Mesodermal cell (in vitro differentiated cells): ENCODE measurements at regions not wholly inside any gene's neighbourhood (a gene's known extent, or its start where the extent isn't known, plus 50 kb on each side); places are given as distances from the start of the nearest gene placed in this dataset.
"Not testable (repeated sequence)": the region's sequence is repeated elsewhere in the genome, so short reads cannot be mapped to it uniquely, and the experiment has no call there.

Source experiments
- H3K27ac ChIP-seq: 2 replicates; pipeline ENCODE4 v1.7.0; 2013; ENCODE audit warnings: mild to moderate bottlenecking, low read depth, low read length, moderate library complexity; ENCODE audit not compliant: severe bottlenecking
- H3K36me3 ChIP-seq: 2 replicates; pipeline ENCODE4 v1.7.1; 2013; ENCODE audit warnings: mild to moderate bottlenecking, low read length, moderate library complexity; ENCODE audit not compliant: control insufficient read depth, insufficient read depth
- H3K4me1 ChIP-seq: one replicate; pipeline ENCODE4 v1.7.1; 2013; ENCODE audit warnings: mild to moderate bottlenecking, low read length; ENCODE audit not compliant: insufficient read depth, control insufficient read depth, poor library complexity, severe bottlenecking
- H3K4me3 ChIP-seq: 2 replicates; pipeline ENCODE4 v1.7.0; 2013; ENCODE audit warnings: low read length, control low read depth, mild to moderate bottlenecking; ENCODE audit not compliant: insufficient read depth, poor library complexity, severe bottlenecking; ENCODE audit errors: extremely low read depth
- H3K9me3 ChIP-seq: 2 replicates; pipeline ENCODE4 v1.7.1; 2013; ENCODE audit warnings: mild to moderate bottlenecking, low read length, moderate library complexity; ENCODE audit not compliant: control insufficient read depth
- WGBS, 2 experiments: methylation state at CpG; one replicate each; pipeline ENCODE4 v1.1.5; 2013; ENCODE audit warnings: missing lambda C conversion rate in 2 of 2; ENCODE audit not compliant: insufficient coverage in 2 of 2; 5-methylcytosine and 5-hydroxymethylcytosine counted together

GRCh38 chr13:44052780-44053184 is 173.1 kb downstream of the LACC1 start:
- Histone ChIP-seq H3K36me3 (no peaks in the 10 kb centered on the region), H3K27ac (peak overlapping the region; percentile 87), H3K9me3 (no peaks in the 10 kb centered on the region), H3K4me1 (peaks cover 3% of the 10 kb centered on the region), H3K4me3 (no peak overlapping the region)
- WGBS, 2 experiments, result 21 to 33% methylated on average over 7 to 9 of the region's 10 CpGs

- no peaks in the 10 kb centered on the region for H3K36me3 ChIP-seq
- H3K27ac ChIP-seq, result peak overlapping the region; percentile 87
- 79% methylated on average over 3 of the region's 5 CpGs; no CpG with 5 or more reads in 1 of the 2 experiments for WGBS, 2 experiments
- H3K4me1 ChIP-seq, result peaks cover 3% of the 10 kb centered on the region
- H3K4me3 ChIP-seq, result no peak overlapping the region
- no peaks in the 10 kb centered on the region for H3K9me3 ChIP-seq
Observed at GRCh38 chr13:44053208-44053607, 173.5 kb downstream of the LACC1 start.

- H3K4me3 ChIP-seq, result no peak overlapping the region
- peaks cover 3% of the 10 kb centered on the region for H3K4me1 ChIP-seq
- H3K9me3 ChIP-seq, result no peaks in the 10 kb centered on the region
- no peak overlapping the region for H3K27ac ChIP-seq
- H3K36me3 ChIP-seq, result no peaks in the 10 kb centered on the region
- 100% methylated on average over 1 of the region's 1 CpG; no CpG with 5 or more reads in 1 of the 2 experiments for WGBS, 2 experiments
Observed at GRCh38 chr13:44054525-44054924, 174.8 kb downstream of the LACC1 start.

GRCh38 chr13:44055681-44056080 is 176.0 kb downstream of the LACC1 start:
- 32 to 45% methylated on average over 6 of the region's 6 CpGs for WGBS, 2 experiments
- H3K4me1 ChIP-seq, H3K36me3 ChIP-seq, H3K4me3 ChIP-seq, H3K27ac ChIP-seq, H3K9me3 ChIP-seq: not testable (repeated sequence)

- Histone ChIP-seq H3K4me1 (peaks cover 3% of the 10 kb centered on the region), H3K9me3 (no peaks in the 10 kb centered on the region), H3K27ac (no peak overlapping the region), H3K36me3 (no peaks in the 10 kb centered on the region), H3K4me3 (no peak overlapping the region)
- WGBS, 2 experiments, result 88 to 90% methylated on average over 1 to 3 of the region's 4 CpGs
Observed at GRCh38 chr13:44058067-44058466, 178.4 kb downstream of the LACC1 start.

GRCh38 chr13:44058624-44059215 is 179.0 kb downstream of the LACC1 start:
- no peaks in the 10 kb centered on the region for H3K4me1 ChIP-seq
- no peak overlapping the region for H3K27ac ChIP-seq
- H3K36me3 ChIP-seq, result no peaks in the 10 kb centered on the region
- 100% methylated on average over 1 of the region's 1 CpG for WGBS, 2 experiments
- H3K9me3 ChIP-seq, result no peaks in the 10 kb centered on the region
- H3K4me3 ChIP-seq, result no peak overlapping the region

GRCh38 chr13:44061876-44062275 is 182.2 kb downstream of the LACC1 start:
- 92 to 93% methylated on average over 2 to 3 of the region's 3 CpGs for WGBS, 2 experiments
- Histone ChIP-seq H3K36me3 (no peaks in the 10 kb centered on the region), H3K9me3 (no peaks in the 10 kb centered on the region), H3K27ac (no peak overlapping the region), H3K4me3 (no peak overlapping the region), H3K4me1 (no peaks in the 10 kb centered on the region)

- H3K9me3 ChIP-seq, result no peaks in the 10 kb centered on the region
- no peak overlapping the region for H3K4me3 ChIP-seq
- H3K36me3 ChIP-seq, result no peaks in the 10 kb centered on the region
- H3K27ac ChIP-seq, result no peak overlapping the region
- WGBS, 2 experiments, result 80 to 95% methylated on average over 1 to 2 of the region's 2 CpGs
- H3K4me1 ChIP-seq, result no peaks in the 10 kb centered on the region
Observed at GRCh38 chr13:44063467-44063866, 183.8 kb downstream of the LACC1 start.

- no peaks in the 10 kb centered on the region for H3K9me3 ChIP-seq
- no peak overlapping the region for H3K4me3 ChIP-seq
- H3K27ac ChIP-seq, result no peak overlapping the region
- 73% methylated on average over 1 of the region's 2 CpGs; no CpG with 5 or more reads in 1 of the 2 experiments for WGBS, 2 experiments
- H3K36me3 ChIP-seq, result no peaks in the 10 kb centered on the region
- no peaks in the 10 kb centered on the region for H3K4me1 ChIP-seq
Observed at GRCh38 chr13:44063881-44064280, 184.2 kb downstream of the LACC1 start.

- Histone ChIP-seq H3K36me3 (no peaks in the 10 kb centered on the region), H3K4me3 (no peak overlapping the region), H3K9me3 (peaks cover 3% of the 10 kb centered on the region), H3K27ac (no peak overlapping the region), H3K4me1 (no peaks in the 10 kb centered on the region)
- WGBS, 2 experiments, result 100% methylated on average over 1 to 2 of the region's 2 CpGs
Observed at GRCh38 chr13:44064357-44064756, 184.7 kb downstream of the LACC1 start.

- 90 to 94% methylated on average over 1 to 2 of the region's 3 CpGs for WGBS, 2 experiments
- H3K27ac ChIP-seq, result no peak overlapping the region
- no peaks in the 10 kb centered on the region for H3K36me3 ChIP-seq
- H3K4me1 ChIP-seq, result no peaks in the 10 kb centered on the region
- peaks cover 3% of the 10 kb centered on the region for H3K9me3 ChIP-seq
- no peak overlapping the region for H3K4me3 ChIP-seq
Observed at GRCh38 chr13:44068169-44068568, 188.5 kb downstream of the LACC1 start.
